ENCODE measurements at regions not wholly inside any gene's neighbourhood (a gene's known extent, or its start where the extent isn't known, plus 50 kb on each side); places are given as distances from the start of the nearest gene placed in this dataset.

GRCh38 chr4:60808726-60809485, 391.2 kb upstream of the ADGRL3 start:
- TF ChIP-seq POLR2AphosphoS5 (IDR thresholded peaks at IDR 0.05) (no peak), POLR2A (IDR thresholded peaks at IDR 0.05) (no peak), CTCF (IDR thresholded peaks at IDR 0.05) (no peak)
